ENCODE measurements at regions not wholly inside any gene's neighbourhood (a gene's known extent, or its start where the extent isn't known, plus 50 kb on each side); places are given as distances from the start of the nearest gene placed in this dataset.

- Histone ChIP-seq H3K56ac (replicated peaks; ENCODE audit: insufficient read length, low read depth, low read length) (no peak overlapping the region), H3K36me3 (ENCODE audit: control insufficient read depth in 2 of 4, insufficient read depth in 4 of 4, low read length in 3 of 4) (no peaks in the 10 kb centered on the region), H3K4me2 (ENCODE audit: insufficient read depth in 1 of 2, low read depth in 2 of 2, low read length in 2 of 2) (no peak overlapping the region), H2BK20ac (ENCODE audit: low read length) (no peak overlapping the region), H2BK12ac (ENCODE audit: low read depth, low read length) (no peak overlapping the region), H3K27ac (ENCODE audit: low read depth, low read length) (no peak overlapping the region), H3K27me3 (replicated peaks in 1 of 4; ENCODE audit: control insufficient read depth in 3 of 4, extremely low read depth in 1 of 4, insufficient read depth in 3 of 4, low read length in 3 of 4) (no peaks in the 10 kb centered on the region), H3K79me2 (ENCODE audit: control insufficient read depth in 1 of 2, insufficient read depth in 2 of 2, low read length in 2 of 2) (no peaks in the 10 kb centered on the region), H3K9ac (replicated peaks in 1 of 4; ENCODE audit: extremely low read depth in 1 of 4, low read depth in 3 of 4, low read length in 3 of 4) (no peak overlapping the region), H2BK5ac (ENCODE audit: low read depth, low read length) (no peak overlapping the region), H2BK15ac (ENCODE audit: low read length) (no peak overlapping the region), H3K14ac (ENCODE audit: insufficient read length) (no peak overlapping the region), H3K4ac (replicated peaks; ENCODE audit: insufficient read length, low read depth, low read length) (no peak overlapping the region), H3K23me2 (ENCODE audit: low read depth, low read length) (no peaks in the 10 kb centered on the region), H2AK5ac (ENCODE audit: low read depth, low read length) (no peak overlapping the region), H4K5ac (ENCODE audit: insufficient read length, low read depth, low read length) (no peak overlapping the region), H2BK120ac (replicated peaks; ENCODE audit: low read depth, low read length) (no peak overlapping the region), H3K23ac (ENCODE audit: insufficient read length) (no peak overlapping the region), H2AFZ (ENCODE audit: low read length) (no peak overlapping the region), H3K9me3 (ENCODE audit: insufficient read depth in 2 of 2, low read depth in 1 of 2, low read length in 1 of 2) (no peaks in the 10 kb centered on the region), H3K18ac (ENCODE audit: extremely low read depth, low read length) (no peak overlapping the region), H4K8ac (ENCODE audit: extremely low read depth, insufficient read depth, low read length) (no peak overlapping the region), H4K20me1 (replicated peaks in 1 of 2; ENCODE audit: control insufficient read depth in 1 of 2, insufficient read depth in 2 of 2, low read length in 2 of 2) (no peaks in the 10 kb centered on the region), H3K4me1 (replicated peaks in 1 of 4; ENCODE audit: control insufficient read depth in 3 of 4, insufficient read depth in 4 of 4, low read length in 3 of 4) (peaks cover 0 to 11% (median 0%) of the 10 kb centered on the region in 4 experiments; a peak in 1 of 7 replicates), H3K79me1 (ENCODE audit: low read depth, low read length) (no peaks in the 10 kb centered on the region), H4K91ac (replicated peaks; ENCODE audit: insufficient read length, low read length) (no peak overlapping the region), H3K4me3 (ENCODE audit: extremely low read depth in 1 of 4, insufficient read depth in 2 of 4, low read depth in 3 of 4, low read length in 4 of 4) (no peak overlapping the region)
- DNase-seq (ENCODE audit: low read depth in 1 of 2, low spot score in 2 of 2) = no peak
- ChIA-PET POLR2A (ENCODE audit: partially characterized antibody) (no interaction called here), CTCF (ENCODE audit: partially characterized antibody) (no interaction called here)
- 87% methylated on average over 4 of the region's 4 CpGs; no CpG with 5 or more reads in 1 of the 2 experiments for WGBS, 2 experiments (ENCODE audit: extremely low coverage in 1 of 2, insufficient coverage in 1 of 2, insufficient read length in 1 of 2, insufficient replicate concordance in 2 of 2, low coverage in 1 of 2, low lambda C conversion rate in 2 of 2, missing lambda C conversion rate in 1 of 2)
- TF ChIP-seq HDAC6 (IDR thresholded peaks at IDR 0.05; ENCODE audit: low read depth, low read length) (no peak), SIN3A (conservative IDR thresholded peaks at IDR 0.05 in 1 of 2, IDR thresholded peaks at IDR 0.05 in 1 of 2; ENCODE audit: low read depth in 1 of 2, low read length in 2 of 2) (no peak), TAF1 (IDR thresholded peaks at IDR 0.05; ENCODE audit: low read depth, low read length) (no peak), JUN (IDR thresholded peaks at IDR 0.05; ENCODE audit: low read depth, low read length) (no peak)
- FAIRE-seq = no peak
Observed at GRCh38 chr9:7970681-7971330, 171.2 kb upstream of the DMAC1 start.
